Esophagus (tissue), 2 donors: ENCODE measurements at regions not wholly inside any gene's neighbourhood (a gene's known extent, or its start where the extent isn't known, plus 50 kb on each side); places are given as distances from the start of the nearest gene placed in this dataset.
"Not testable (repeated sequence)": the region's sequence is repeated elsewhere in the genome, so short reads cannot be mapped to it uniquely, and the experiment has no call there.

Experiments
- H3K27ac ChIP-seq, 2 donors: one replicate each; pipeline ENCODE4 v1.5.1; 2013; ENCODE audit warnings: low read depth in 2 of 2, mild to moderate bottlenecking in 2 of 2, inconsistent platforms in 1 of 2, low read length in 1 of 2, moderate library complexity in 1 of 2
- H3K27me3 ChIP-seq, 2 donors: one replicate each; pipeline ENCODE4 v1.6.1; 2013; ENCODE audit warnings: low read length in 2 of 2, control low read depth in 1 of 2, mild to moderate bottlenecking in 1 of 2; ENCODE audit not compliant: insufficient read depth in 2 of 2, control insufficient read depth in 1 of 2
- H3K36me3 ChIP-seq, 2 donors: one replicate each; pipeline ENCODE4 v1.6.1; 2013; ENCODE audit warnings: low read length in 1 of 2; ENCODE audit not compliant: control insufficient read depth in 2 of 2, insufficient read depth in 2 of 2
- H3K4me1 ChIP-seq, 2 donors: one replicate each; pipeline ENCODE4 v1.6.1; 2013; ENCODE audit warnings: low read length in 1 of 2; ENCODE audit not compliant: control insufficient read depth in 2 of 2, insufficient read depth in 2 of 2
- H3K4me3 ChIP-seq, 2 donors: one replicate each; pipeline ENCODE4 v1.5.1; 2013; ENCODE audit warnings: low read length in 2 of 2, mild to moderate bottlenecking in 2 of 2, low read depth in 1 of 2, moderate library complexity in 1 of 2
- H3K9me3 ChIP-seq, 2 donors: one replicate each; pipeline ENCODE4 v1.6.1; 2013; ENCODE audit warnings: mild to moderate bottlenecking in 2 of 2, low read depth in 1 of 2, low read length in 1 of 2, moderate library complexity in 1 of 2; ENCODE audit not compliant: control insufficient read depth in 2 of 2, insufficient read depth in 1 of 2
- WGBS, 2 donors: extraction: QIAGEN DNeasy Blood & Tissue Kit; methylation state at CpG; one replicate each; pipeline ENCODE4 v1.1.7; 2013; 5-methylcytosine and 5-hydroxymethylcytosine counted together
- donor health status: healthy with polysubstance abuse.
- donor health status: Bipolar disorder and iron deficiency.

- 79 to 86% methylated on average over 2 of the region's 2 CpGs for WGBS, 2 donors
- H3K4me1 ChIP-seq = no peaks in the 10 kb centered on the region
- H3K27me3 ChIP-seq = no peaks in the 10 kb centered on the region
- no peak overlapping the region for H3K4me3 ChIP-seq
- H3K27ac ChIP-seq = no peak overlapping the region
- H3K36me3 ChIP-seq = no peaks in the 10 kb centered on the region
- H3K9me3 ChIP-seq = peaks cover 0 to 3% of the 10 kb centered on the region in 2 donors
Observed at GRCh38 chr2:122333932-122334331, 578.5 kb downstream of the TSN start.

- Histone ChIP-seq H3K27me3 (no peaks in the 10 kb centered on the region), H3K27ac (no peak overlapping the region), H3K4me1 (no peaks in the 10 kb centered on the region), H3K4me3 (no peak overlapping the region), H3K9me3 (peaks cover 3% of the 10 kb centered on the region in 2 donors), H3K36me3 (no peaks in the 10 kb centered on the region)
- WGBS, 2 donors = 56 to 63% methylated on average over 5 of the region's 5 CpGs
Observed at GRCh38 chr2:122338000-122338399, 582.5 kb downstream of the TSN start.

GRCh38 chr2:122340246-122340645 lies 584.8 kb downstream of the TSN start:
- Histone ChIP-seq H3K9me3 (peaks cover 3% of the 10 kb centered on the region in 2 donors), H3K36me3 (no peaks in the 10 kb centered on the region), H3K27ac (no peak overlapping the region), H3K4me1 (no peaks in the 10 kb centered on the region), H3K4me3 (no peak overlapping the region), H3K27me3 (no peaks in the 10 kb centered on the region)
- 64 to 67% methylated on average over 3 of the region's 3 CpGs for WGBS, 2 donors

GRCh38 chr2:122341007-122341406 lies 585.6 kb downstream of the TSN start:
- 83 to 84% methylated on average over 5 of the region's 5 CpGs for WGBS, 2 donors
- no peak overlapping the region for H3K27ac ChIP-seq
- no peak overlapping the region for H3K4me3 ChIP-seq
- no peaks in the 10 kb centered on the region for H3K36me3 ChIP-seq
- no peaks in the 10 kb centered on the region for H3K4me1 ChIP-seq
- peaks cover 3% of the 10 kb centered on the region in 2 donors for H3K9me3 ChIP-seq
- no peaks in the 10 kb centered on the region for H3K27me3 ChIP-seq

GRCh38 chr2:122352151-122352550 lies 596.7 kb downstream of the TSN start:
- H3K4me3 ChIP-seq, H3K27ac ChIP-seq, H3K4me1 ChIP-seq, H3K27me3 ChIP-seq, H3K36me3 ChIP-seq, H3K9me3 ChIP-seq: not testable (repeated sequence)
- 83 to 84% methylated on average over 7 to 8 of the region's 8 CpGs for WGBS, 2 donors

GRCh38 chr2:122357998-122358397 lies 602.5 kb downstream of the TSN start:
- Histone ChIP-seq H3K36me3 (no peaks in the 10 kb centered on the region), H3K9me3 (no peaks in the 10 kb centered on the region), H3K4me1 (no peaks in the 10 kb centered on the region), H3K27me3 (no peaks in the 10 kb centered on the region), H3K27ac (no peak overlapping the region), H3K4me3 (no peak overlapping the region)
- 88% methylated on average over 1 of the region's 1 CpG for WGBS, 2 donors

GRCh38 chr2:122358729-122359128 lies 603.3 kb downstream of the TSN start:
- H3K4me1 ChIP-seq = no peaks in the 10 kb centered on the region
- H3K9me3 ChIP-seq = no peaks in the 10 kb centered on the region
- no peak overlapping the region for H3K4me3 ChIP-seq
- H3K36me3 ChIP-seq = no peaks in the 10 kb centered on the region
- WGBS, 2 donors = 67 to 71% methylated on average over 3 of the region's 3 CpGs
- H3K27me3 ChIP-seq = no peaks in the 10 kb centered on the region
- H3K27ac ChIP-seq = no peak overlapping the region

- H3K4me3 ChIP-seq = no peak overlapping the region
Observed at GRCh38 chr2:122363885-122364284, 608.4 kb downstream of the TSN start.

GRCh38 chr2:122366427-122366826 lies 611.0 kb downstream of the TSN start:
- H3K9me3 ChIP-seq = no peaks in the 10 kb centered on the region
- H3K4me3 ChIP-seq = no peak overlapping the region
- no peaks in the 10 kb centered on the region for H3K27me3 ChIP-seq
- no peaks in the 10 kb centered on the region for H3K4me1 ChIP-seq
- no peaks in the 10 kb centered on the region for H3K36me3 ChIP-seq
- no peak overlapping the region for H3K27ac ChIP-seq
- WGBS, 2 donors = 45 to 59% methylated on average over 2 of the region's 2 CpGs

More at GRCh38 chr2:122363885-122364284, 608.4 kb downstream of the TSN start:
- Histone ChIP-seq H3K36me3 (no peaks in the 10 kb centered on the region), H3K27ac (no peak overlapping the region), H3K4me1 (no peaks in the 10 kb centered on the region), H3K9me3 (no peaks in the 10 kb centered on the region), H3K27me3 (no peaks in the 10 kb centered on the region)
- 70 to 82% methylated on average over 2 of the region's 2 CpGs for WGBS, 2 donors

GRCh38 chr2:122366969-122367645 lies 611.7 kb downstream of the TSN start:
- Histone ChIP-seq H3K36me3 (no peaks in the 10 kb centered on the region), H3K4me3 (no peak overlapping the region), H3K27ac (no peak overlapping the region), H3K9me3 (no peaks in the 10 kb centered on the region), H3K27me3 (no peaks in the 10 kb centered on the region), H3K4me1 (no peaks in the 10 kb centered on the region)
- 56 to 62% methylated on average over 7 of the region's 7 CpGs for WGBS, 2 donors
